H9 (cell line): ENCODE measurements at regions not wholly inside any gene's neighbourhood (a gene's known extent, or its start where the extent isn't known, plus 50 kb on each side); places are given as distances from the start of the nearest gene placed in this dataset.

Experiments
- DNase-seq: peaks from one replicate; pipeline ENCODE4 v3.0.0-alpha.2; 2017
- H2AFZ ChIP-seq: one replicate; pipeline ENCODE4 v1.6.1; 2013; ENCODE audit warnings: mild to moderate bottlenecking, low read length, control low read depth, moderate library complexity
- H2AK5ac ChIP-seq: 2 replicates; pipeline ENCODE4 v1.6.1; 2013; ENCODE audit warnings: low read length, control low read depth, mixed read lengths; ENCODE audit not compliant: insufficient read length
- H2BK120ac ChIP-seq: one replicate; pipeline ENCODE4 v1.6.1; 2013; ENCODE audit warnings: low read depth, mild to moderate bottlenecking, low read length, control low read depth, inconsistent platforms; ENCODE audit not compliant: poor library complexity, severe bottlenecking
- H2BK12ac ChIP-seq: 2 replicates; pipeline ENCODE4 v1.6.1; 2013; ENCODE audit warnings: low read length, control low read depth, mixed read lengths, low read depth; ENCODE audit not compliant: insufficient read length
- H2BK15ac ChIP-seq: 2 replicates; pipeline ENCODE4 v1.6.1; 2013; ENCODE audit warnings: low read depth, low read length, control low read depth
- H2BK20ac ChIP-seq: one replicate; pipeline ENCODE4 v1.6.1; 2013; ENCODE audit warnings: low read depth, mild to moderate bottlenecking, low read length, control low read depth, inconsistent platforms; ENCODE audit not compliant: poor library complexity, severe bottlenecking
- H2BK5ac ChIP-seq: 2 replicates; pipeline ENCODE4 v1.6.1; 2013; ENCODE audit warnings: low read length, control low read depth, mixed read lengths; ENCODE audit not compliant: insufficient read length
- H3K14ac ChIP-seq: 2 replicates; pipeline ENCODE4 v1.6.1; 2013; ENCODE audit warnings: low read length, control low read depth; ENCODE audit not compliant: insufficient read depth
- H3K18ac ChIP-seq: 2 replicates; pipeline ENCODE4 v1.6.1; 2013; ENCODE audit warnings: low read depth, mild to moderate bottlenecking, mixed read lengths, low read length, control low read depth; ENCODE audit not compliant: insufficient read length
- H3K23ac ChIP-seq: 2 replicates; pipeline ENCODE4 v1.6.1; 2013; ENCODE audit warnings: low read length, control low read depth, mixed read lengths, low read depth; ENCODE audit not compliant: insufficient read length
- H3K23me2 ChIP-seq: 2 replicates; pipeline ENCODE4 v1.6.1; 2013; ENCODE audit warnings: low read depth, mild to moderate bottlenecking, mixed read lengths, low read length, control low read depth; ENCODE audit not compliant: insufficient read length, poor library complexity, severe bottlenecking
- H3K27ac ChIP-seq: 2 replicates; pipeline ENCODE4 v1.5.1; 2013; ENCODE audit warnings: low read length, control low read depth, mixed read lengths, low read depth; ENCODE audit not compliant: insufficient read length
- H3K27me3 ChIP-seq: 2 replicates; pipeline ENCODE4 v1.6.1; 2013; ENCODE audit warnings: low read length, control low read depth, inconsistent platforms; ENCODE audit not compliant: insufficient read depth
- H3K4ac ChIP-seq: 2 replicates; pipeline ENCODE4 v1.6.1; 2013; ENCODE audit warnings: low read depth, mild to moderate bottlenecking, control low read depth, inconsistent platforms, low read length, moderate library complexity
- H3K4me1 ChIP-seq: 2 replicates; pipeline ENCODE4 v1.6.1; 2013; ENCODE audit warnings: low read length, control low read depth, inconsistent platforms; ENCODE audit not compliant: insufficient read depth
- H3K4me2 ChIP-seq: 2 replicates; pipeline ENCODE4 v1.6.1; 2013; ENCODE audit warnings: low read length, control low read depth, mixed read lengths; ENCODE audit not compliant: insufficient read length, insufficient read depth
- H3K56ac ChIP-seq: 2 replicates; pipeline ENCODE4 v1.6.1; 2013; ENCODE audit warnings: low read depth, mild to moderate bottlenecking, mixed read lengths, low read length, control low read depth; ENCODE audit not compliant: insufficient read length
- H3K79me1 ChIP-seq: 2 replicates; pipeline ENCODE4 v1.6.1; 2013; ENCODE audit warnings: low read depth, mild to moderate bottlenecking, moderate library complexity, low read length, control low read depth, inconsistent platforms; ENCODE audit not compliant: insufficient read depth, poor library complexity, severe bottlenecking
- H3K79me2 ChIP-seq: 2 replicates; pipeline ENCODE4 v1.6.1; 2013; ENCODE audit warnings: low read length, control low read depth, inconsistent platforms; ENCODE audit not compliant: insufficient read depth
- H3K9ac ChIP-seq: 2 replicates; pipeline ENCODE4 v1.6.1; 2013; ENCODE audit warnings: low read length, control low read depth, mixed read lengths; ENCODE audit not compliant: insufficient read length; ENCODE audit errors: extremely low read depth
- H3K9me3 ChIP-seq: one replicate; pipeline ENCODE4 v1.6.1; 2013; ENCODE audit warnings: low read depth, low read length, inconsistent platforms; ENCODE audit not compliant: control insufficient read depth
- H3T11ph ChIP-seq: one replicate; pipeline ENCODE4 v1.6.1; 2013; ENCODE audit warnings: mild to moderate bottlenecking, low read length, control low read depth, inconsistent platforms
- H4K20me1 ChIP-seq: one replicate; pipeline ENCODE4 v1.6.1; 2013; ENCODE audit not compliant: control insufficient read depth, insufficient read length, insufficient read depth
- H4K5ac ChIP-seq: 2 replicates; pipeline ENCODE4 v1.6.1; 2013; ENCODE audit warnings: low read depth, mild to moderate bottlenecking, mixed read lengths, low read length, control low read depth; ENCODE audit not compliant: insufficient read length
- H4K8ac ChIP-seq: replicated peaks from 2 replicates; pipeline ENCODE4 v1.6.1; 2013; ENCODE audit warnings: low read length, control low read depth, mixed read lengths, low read depth; ENCODE audit not compliant: insufficient read length
- H4K91ac ChIP-seq: 2 replicates; pipeline ENCODE4 v1.6.1; 2013; ENCODE audit warnings: low read depth, mild to moderate bottlenecking, moderate library complexity, mixed read lengths, low read length, control low read depth; ENCODE audit not compliant: insufficient read length
- H3K27ac Mint-ChIP-seq, 3 experiments: 2 replicates in 2 of 3; 3 replicates in 1 of 3; pipeline ENCODE4 v1.8.0; 2020 to 2021; ENCODE audit warnings: mixed read lengths in 3 of 3, mild to moderate bottlenecking in 1 of 3, moderate library complexity in 1 of 3
- H3K27me3 Mint-ChIP-seq: 2 replicates; pipeline ENCODE4 v1.8.0; 2021; ENCODE audit warnings: low read depth, mild to moderate bottlenecking, moderate library complexity, mixed read lengths
- H3K36me3 Mint-ChIP-seq, 3 experiments: 2 replicates in 2 of 3; 3 replicates in 1 of 3; pipeline ENCODE4 v1.8.0; 2020 to 2021; ENCODE audit warnings: low read depth in 3 of 3, mixed read lengths in 3 of 3; ENCODE audit not compliant: insufficient read depth in 1 of 3
- H3K4me1 Mint-ChIP-seq, 2 experiments: 2 replicates each; pipeline ENCODE4 v1.8.0; 2020; ENCODE audit warnings: mixed read lengths in 2 of 2
- H3K4me3 Mint-ChIP-seq, 2 experiments: 2 replicates in 1 of 2; 3 replicates in 1 of 2; pipeline ENCODE4 v1.8.0; 2020 to 2021; ENCODE audit warnings: mild to moderate bottlenecking in 2 of 2, mixed read lengths in 2 of 2, moderate library complexity in 1 of 2
- H3K9me3 Mint-ChIP-seq, 2 experiments: 2 replicates in 1 of 2; 3 replicates in 1 of 2; pipeline ENCODE4 v1.8.0; 2020; ENCODE audit warnings: mild to moderate bottlenecking in 2 of 2, mixed read lengths in 2 of 2, moderate library complexity in 1 of 2
- CTCF ChIP-seq: fragments of 200-600 bp; sonication (generic); conservative IDR thresholded peaks from 3 replicates; pipeline ENCODE4 v1.8.0; 2021; ENCODE audit warnings: antibody characterized with exemption, mild to moderate bottlenecking
- WGBS: extraction: QIAGEN DNeasy Blood & Tissue Kit; methylation state at CpG from one replicate; pipeline ENCODE4 v1.1.7; 2013; ENCODE audit warnings: missing lambda C conversion rate, low lambda C conversion rate, mixed read lengths; ENCODE audit not compliant: insufficient read length; ENCODE audit errors: extremely low coverage; 5-methylcytosine and 5-hydroxymethylcytosine counted together

DNA sequence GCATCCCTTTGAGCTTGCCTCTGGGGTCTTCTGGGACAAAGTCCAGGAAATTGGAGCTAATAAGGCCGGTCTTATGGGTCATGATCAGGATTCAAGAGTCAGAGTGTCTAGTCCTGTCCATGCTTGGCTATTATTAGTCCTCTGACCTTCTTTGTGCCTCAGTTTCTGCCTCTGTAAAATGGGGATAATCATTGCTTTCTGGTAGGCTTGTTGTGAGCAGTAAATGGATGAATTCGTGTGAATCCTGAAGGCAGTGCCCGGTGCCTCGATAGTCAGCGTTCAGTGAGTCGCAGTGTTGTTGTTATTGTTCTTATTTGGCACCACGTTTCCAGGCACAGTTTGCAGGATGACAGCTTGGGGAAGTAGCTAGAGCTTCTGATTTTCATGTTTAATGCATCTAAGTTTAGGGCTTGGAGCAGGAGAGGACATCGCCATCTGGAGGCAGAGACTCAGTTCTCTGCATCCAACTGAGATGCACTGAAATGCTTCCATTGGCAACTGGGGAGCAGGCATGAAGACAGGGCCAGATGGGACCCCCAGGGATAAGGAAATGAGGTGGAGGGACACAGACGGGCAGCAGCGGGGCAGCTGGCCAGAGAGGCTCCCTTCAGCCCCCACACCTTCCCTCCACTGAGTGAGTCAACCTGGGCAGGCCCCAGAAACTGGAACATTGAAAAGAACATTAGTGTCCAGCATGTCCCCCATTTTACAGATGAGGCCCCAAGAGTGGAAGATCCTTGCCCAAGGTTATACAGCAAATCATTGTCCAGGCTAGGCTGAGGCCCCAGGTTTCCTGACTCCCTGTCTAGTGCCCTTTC lies 160.3 kb downstream of the PTPRU start:
- H3K4me1 Mint-ChIP-seq = peaks cover 2 to 3% of the 10 kb centered on the region in 2 experiments; a peak in 1 of 4 replicates
- Histone ChIP-seq H4K20me1 (no peaks in the 10 kb centered on the region), H2BK5ac (no peak overlapping the region), H3K9ac (no peak overlapping the region), H2BK20ac (no peak overlapping the region), H2BK12ac (no peak overlapping the region), H3K4me2 (no peak overlapping the region), H4K5ac (no peak overlapping the region), H3K18ac (no peak overlapping the region), H3T11ph (no peak overlapping the region), H3K79me2 (no peaks in the 10 kb centered on the region), H2AK5ac (no peak overlapping the region), H3K23ac (no peak overlapping the region), H3K56ac (no peak overlapping the region), H2BK15ac (no peak overlapping the region), H3K27ac (no peak overlapping the region), H2BK120ac (no peak overlapping the region), H3K4me1 (no peaks in the 10 kb centered on the region), H3K79me1 (no peaks in the 10 kb centered on the region), H3K4ac (no peak overlapping the region), H3K27me3 (no peaks in the 10 kb centered on the region), H3K14ac (no peak overlapping the region), H3K23me2 (no peaks in the 10 kb centered on the region), H2AFZ (no peak overlapping the region), H4K91ac (no peak overlapping the region), H4K8ac (no peak overlapping the region), H3K9me3 (no peaks in the 10 kb centered on the region)
- no peak for DNase-seq
- WGBS = no CpG with 5 or more reads among the region's 10 CpGs
- H3K36me3 Mint-ChIP-seq = peaks cover 0 to 7% (median 0%) of the 10 kb centered on the region in 3 experiments; a peak in 2 of 7 replicates
- H3K9me3 Mint-ChIP-seq = peaks cover 8 to 14% of the 10 kb centered on the region in 2 experiments; a peak in 4 of 5 replicates
- peak; percentile 55; the same call in 2 of the 3 replicates for TF ChIP-seq CTCF
- H3K27me3 Mint-ChIP-seq = peaks cover 8% of the 10 kb centered on the region
- no peak overlapping the region; a peak in 1 of 7 replicates for H3K27ac Mint-ChIP-seq
- no peak overlapping the region for H3K4me3 Mint-ChIP-seq
